ENCODE measurements at regions not wholly inside any gene's neighbourhood (a gene's known extent, or its start where the extent isn't known, plus 50 kb on each side); places are given as distances from the start of the nearest gene placed in this dataset.

GRCh38 chr10:130234171-130234965 lies 98.2 kb downstream of the GLRX3 start:
- Histone ChIP-seq H3K9ac (ENCODE audit: control insufficient read depth, extremely low read depth, insufficient read depth, low read length) (no peak overlapping the region), H3K27ac (ENCODE audit: control insufficient read depth, insufficient read depth, low read length) (no peak overlapping the region), H3K4me1 (ENCODE audit: control insufficient read depth, extremely low read depth, insufficient read depth, low read length) (no peaks in the 10 kb centered on the region), H3K27me3 (ENCODE audit: control insufficient read depth, extremely low read depth, insufficient read depth, low read length) (no peaks in the 10 kb centered on the region), H3K4me2 (ENCODE audit: control insufficient read depth, extremely low read depth, insufficient read depth, low read depth, low read length) (no peak overlapping the region), H3K9me3 (ENCODE audit: control insufficient read depth, low read depth, low read length) (peaks cover 10% of the 10 kb centered on the region), H4K20me1 (ENCODE audit: control insufficient read depth, extremely low read depth, insufficient read depth, low read length) (no peaks in the 10 kb centered on the region), H3K36me3 (ENCODE audit: control insufficient read depth in 2 of 2, extremely low read depth in 1 of 2, insufficient read depth in 2 of 2, low read length in 2 of 2) (no peaks in the 10 kb centered on the region), H3K4me3 (ENCODE audit: control insufficient read depth in 2 of 3, extremely low read depth in 1 of 3, insufficient read depth in 2 of 3, low read depth in 1 of 3, low read length in 3 of 3) (no peak overlapping the region), H3K9me1 (ENCODE audit: control insufficient read depth, extremely low read depth, insufficient read depth, low read length) (no peaks in the 10 kb centered on the region), H2AFZ (ENCODE audit: control insufficient read depth, low read length) (no peak overlapping the region), H3K79me2 (ENCODE audit: control insufficient read depth, insufficient read depth, low read length) (no peaks in the 10 kb centered on the region)
- DNase-seq (ENCODE audit: low read depth, low spot score) (no peak), FAIRE-seq (no peak)
- TF ChIP-seq CTCF (optimal IDR thresholded peaks at IDR 0.05 in 1 of 3, IDR thresholded peaks at IDR 0.05 in 1 of 3, conservative IDR thresholded peaks at IDR 0.05 in 1 of 3; ENCODE audit: extremely low read depth in 1 of 3, insufficient read depth in 2 of 3, low read length in 3 of 3) (no peak), EZH2 (IDR thresholded peaks at IDR 0.05; ENCODE audit: low read length) (no peak)
- dilution Hi-C loops (cut with MboI; ENCODE audit: extremely low pct_ligation_motif_present, low sequenced_read_pairs), result no loop called here

- Histone ChIP-seq H3K27me3 (ENCODE audit: control insufficient read depth, extremely low read depth, insufficient read depth, low read length) (no peaks in the 10 kb centered on the region), H3K27ac (ENCODE audit: control insufficient read depth, insufficient read depth, low read length) (no peak overlapping the region), H3K4me3 (ENCODE audit: control insufficient read depth in 2 of 3, extremely low read depth in 1 of 3, insufficient read depth in 2 of 3, low read depth in 1 of 3, low read length in 3 of 3) (no peak overlapping the region), H3K9me3 (ENCODE audit: control insufficient read depth, low read depth, low read length) (peaks cover 7% of the 10 kb centered on the region), H3K4me2 (ENCODE audit: control insufficient read depth, extremely low read depth, insufficient read depth, low read depth, low read length) (no peak overlapping the region), H3K4me1 (ENCODE audit: control insufficient read depth, extremely low read depth, insufficient read depth, low read length) (no peaks in the 10 kb centered on the region), H3K79me2 (ENCODE audit: control insufficient read depth, insufficient read depth, low read length) (no peaks in the 10 kb centered on the region), H3K9me1 (ENCODE audit: control insufficient read depth, extremely low read depth, insufficient read depth, low read length) (no peaks in the 10 kb centered on the region), H2AFZ (ENCODE audit: control insufficient read depth, low read length) (no peak overlapping the region), H4K20me1 (ENCODE audit: control insufficient read depth, extremely low read depth, insufficient read depth, low read length) (no peaks in the 10 kb centered on the region), H3K9ac (ENCODE audit: control insufficient read depth, extremely low read depth, insufficient read depth, low read length) (no peak overlapping the region), H3K36me3 (ENCODE audit: control insufficient read depth in 2 of 2, extremely low read depth in 1 of 2, insufficient read depth in 2 of 2, low read length in 2 of 2) (no peaks in the 10 kb centered on the region)
- no peak for TF ChIP-seq EZH2 (IDR thresholded peaks at IDR 0.05; ENCODE audit: low read length)
- no peak for FAIRE-seq
- no peak for DNase-seq (ENCODE audit: low read depth, low spot score)
- dilution Hi-C loops (cut with MboI; ENCODE audit: extremely low pct_ligation_motif_present, low sequenced_read_pairs), result no loop called here
Observed at GRCh38 chr10:130236711-130237110, 100.5 kb downstream of the GLRX3 start.

GRCh38 chr10:130240409-130240808 lies 104.2 kb downstream of the GLRX3 start:
- H2AFZ ChIP-seq (ENCODE audit: control insufficient read depth, low read length), result no peak overlapping the region
- DNase-seq (ENCODE audit: low read depth, low spot score), result no peak
- H3K27me3 ChIP-seq (ENCODE audit: control insufficient read depth, extremely low read depth, insufficient read depth, low read length), result no peaks in the 10 kb centered on the region
- no peak for FAIRE-seq
- no peak overlapping the region for H3K9ac ChIP-seq (ENCODE audit: control insufficient read depth, extremely low read depth, insufficient read depth, low read length)
- H3K27ac ChIP-seq (ENCODE audit: control insufficient read depth, insufficient read depth, low read length), result no peak overlapping the region
- H3K9me3 ChIP-seq (ENCODE audit: control insufficient read depth, low read depth, low read length), result peaks cover 3% of the 10 kb centered on the region
- TF ChIP-seq EZH2 (IDR thresholded peaks at IDR 0.05; ENCODE audit: low read length), result no peak
- no peak for TF ChIP-seq CTCF (optimal IDR thresholded peaks at IDR 0.05 in 1 of 3, IDR thresholded peaks at IDR 0.05 in 1 of 3, conservative IDR thresholded peaks at IDR 0.05 in 1 of 3; ENCODE audit: extremely low read depth in 1 of 3, insufficient read depth in 2 of 3, low read length in 3 of 3)
- no peaks in the 10 kb centered on the region for H3K79me2 ChIP-seq (ENCODE audit: control insufficient read depth, insufficient read depth, low read length)
- dilution Hi-C loops (cut with MboI; ENCODE audit: extremely low pct_ligation_motif_present, low sequenced_read_pairs), result no loop called here
- H3K4me1 ChIP-seq (ENCODE audit: control insufficient read depth, extremely low read depth, insufficient read depth, low read length), result no peaks in the 10 kb centered on the region
- H3K9me1 ChIP-seq (ENCODE audit: control insufficient read depth, extremely low read depth, insufficient read depth, low read length), result no peaks in the 10 kb centered on the region
- H4K20me1 ChIP-seq (ENCODE audit: control insufficient read depth, extremely low read depth, insufficient read depth, low read length), result no peaks in the 10 kb centered on the region
- H3K4me2 ChIP-seq (ENCODE audit: control insufficient read depth, extremely low read depth, insufficient read depth, low read depth, low read length), result no peak overlapping the region
- H3K36me3 ChIP-seq (ENCODE audit: control insufficient read depth in 2 of 2, extremely low read depth in 1 of 2, insufficient read depth in 2 of 2, low read length in 2 of 2), result no peaks in the 10 kb centered on the region
- no peak overlapping the region for H3K4me3 ChIP-seq (ENCODE audit: control insufficient read depth in 2 of 3, extremely low read depth in 1 of 3, insufficient read depth in 2 of 3, low read depth in 1 of 3, low read length in 3 of 3)
